ENCODE measurements at regions not wholly inside any gene's neighbourhood (a gene's known extent, or its start where the extent isn't known, plus 50 kb on each side); places are given as distances from the start of the nearest gene placed in this dataset.

DNA sequence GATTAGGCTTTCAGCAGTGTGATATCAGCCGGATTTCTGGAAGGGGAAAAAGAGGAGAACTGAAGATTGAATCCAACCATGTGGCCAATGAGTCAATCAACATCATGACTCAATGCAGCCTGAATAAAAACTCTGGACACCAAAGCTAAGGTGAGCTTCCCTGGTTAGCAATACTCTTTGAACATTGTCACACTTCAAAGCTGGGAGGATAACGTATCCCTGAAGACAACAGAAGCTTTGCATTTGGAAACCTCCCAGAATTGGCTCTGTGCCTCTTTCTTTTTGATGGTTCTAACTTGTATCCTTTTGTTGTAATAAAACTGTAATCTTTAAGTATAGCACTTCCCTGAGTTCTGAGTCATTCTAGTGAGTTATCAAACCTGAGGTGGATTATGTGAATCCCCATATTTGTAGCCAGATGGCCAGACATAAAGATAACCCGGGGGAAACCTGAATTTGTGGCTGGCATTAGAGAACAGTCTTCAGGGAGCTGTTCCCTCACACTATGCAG lies 284.4 kb downstream of the IPMK start:
- Histone ChIP-seq H3K27ac (ENCODE audit: low read depth, low read length) (no peak overlapping the region), H3K4me1 (ENCODE audit: control insufficient read depth, insufficient read depth, low read length, unreplicated experiment) (peaks cover 9% of the 10 kb centered on the region), H3K4me3 (ENCODE audit: low read depth, low read length) (no peak overlapping the region), H3K27me3 (ENCODE audit: insufficient read depth, low read length) (no peaks in the 10 kb centered on the region), H3K79me2 (ENCODE audit: control insufficient read depth, insufficient read depth, low read length, unreplicated experiment) (no peaks in the 10 kb centered on the region), H2AFZ (ENCODE audit: low read length, unreplicated experiment) (no peak overlapping the region), H3K36me3 (ENCODE audit: insufficient read depth, low read length) (no peaks in the 10 kb centered on the region)

DNA sequence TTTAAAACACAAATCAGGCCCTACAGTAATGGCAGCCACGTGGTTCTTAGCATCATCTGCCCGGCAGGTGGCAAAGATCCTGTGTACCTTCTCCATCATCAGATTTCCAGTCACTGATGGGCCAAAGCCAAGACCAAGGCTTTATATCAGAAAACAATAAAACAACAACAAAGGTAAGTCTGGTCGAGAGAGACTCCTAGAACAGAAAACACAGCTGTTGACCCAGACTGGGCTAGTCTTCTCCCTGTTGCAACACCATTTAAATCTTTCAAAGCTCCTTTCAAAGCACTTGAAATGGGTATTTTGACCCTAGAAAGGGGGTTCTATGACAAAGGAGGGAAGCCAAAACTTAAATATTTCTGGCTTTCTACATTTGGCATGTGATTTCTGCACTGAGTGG lies 285.6 kb downstream of the IPMK start:
- Histone ChIP-seq H3K79me2 (ENCODE audit: control insufficient read depth, insufficient read depth, low read length, unreplicated experiment) (no peaks in the 10 kb centered on the region), H3K27me3 (ENCODE audit: insufficient read depth, low read length) (no peaks in the 10 kb centered on the region), H3K4me1 (ENCODE audit: control insufficient read depth, insufficient read depth, low read length, unreplicated experiment) (peaks cover 9% of the 10 kb centered on the region), H3K27ac (ENCODE audit: low read depth, low read length) (no peak overlapping the region), H2AFZ (ENCODE audit: low read length, unreplicated experiment) (no peak overlapping the region), H3K4me3 (ENCODE audit: low read depth, low read length) (no peak overlapping the region), H3K36me3 (ENCODE audit: insufficient read depth, low read length) (no peaks in the 10 kb centered on the region)

DNA sequence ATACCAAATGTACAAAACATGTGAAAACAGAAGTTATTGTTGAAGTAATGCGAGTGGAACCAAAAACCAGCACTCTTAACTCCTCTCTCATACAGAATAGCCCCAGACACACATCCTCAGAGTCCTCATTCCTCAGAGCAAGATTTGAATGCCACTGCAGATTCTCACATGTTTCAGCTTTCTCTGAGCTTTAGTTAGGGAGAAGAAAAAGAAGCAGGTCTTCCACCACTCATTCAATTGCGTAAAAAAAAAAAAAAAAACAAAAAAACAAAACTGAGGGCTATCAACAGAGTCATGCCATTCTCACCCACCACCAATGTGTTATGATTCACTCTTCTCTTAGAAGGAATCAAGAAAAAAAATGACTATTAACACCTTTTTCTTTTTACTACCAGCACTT lies 287.7 kb downstream of the IPMK start:
- H3K27ac ChIP-seq (ENCODE audit: low read depth, low read length): no peak overlapping the region
- no peaks in the 10 kb centered on the region; the same call in 1 of the 2 replicates for H3K36me3 ChIP-seq (ENCODE audit: insufficient read depth, low read length)
- no peak overlapping the region for H3K4me3 ChIP-seq (ENCODE audit: low read depth, low read length)
- no peaks in the 10 kb centered on the region for H3K79me2 ChIP-seq (ENCODE audit: control insufficient read depth, insufficient read depth, low read length, unreplicated experiment)
- H3K27me3 ChIP-seq (ENCODE audit: insufficient read depth, low read length): no peaks in the 10 kb centered on the region
- H2AFZ ChIP-seq (ENCODE audit: low read length, unreplicated experiment): no peak overlapping the region
- H3K4me1 ChIP-seq (ENCODE audit: control insufficient read depth, insufficient read depth, low read length, unreplicated experiment): peaks cover 9% of the 10 kb centered on the region

DNA sequence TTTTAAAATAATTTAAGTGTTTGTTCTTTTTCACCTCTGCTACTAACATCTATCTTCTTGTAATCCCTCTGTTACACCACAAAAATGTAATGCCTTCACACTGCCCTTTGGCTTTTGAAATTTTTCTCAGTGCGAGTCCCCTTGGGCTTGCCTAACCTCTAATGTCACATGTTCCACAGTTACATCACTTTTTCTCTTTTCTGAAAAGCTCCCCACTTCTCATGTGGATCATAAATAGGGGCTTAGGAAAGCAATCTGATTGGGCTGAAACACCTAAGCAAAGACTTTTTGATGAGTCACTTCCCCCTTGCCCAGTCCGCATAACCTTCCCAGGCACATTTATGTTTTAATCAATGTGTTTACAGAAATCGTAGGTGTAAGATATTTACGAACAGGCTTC lies 288.2 kb downstream of the IPMK start:
- H3K36me3 ChIP-seq (ENCODE audit: insufficient read depth, low read length): no peaks in the 10 kb centered on the region; the same call in 1 of the 2 replicates
- no peak overlapping the region for H3K27ac ChIP-seq (ENCODE audit: low read depth, low read length)
- H3K79me2 ChIP-seq (ENCODE audit: control insufficient read depth, insufficient read depth, low read length, unreplicated experiment): no peaks in the 10 kb centered on the region
- no peaks in the 10 kb centered on the region for H3K27me3 ChIP-seq (ENCODE audit: insufficient read depth, low read length)
- no peak overlapping the region for H2AFZ ChIP-seq (ENCODE audit: low read length, unreplicated experiment)
- peaks cover 9% of the 10 kb centered on the region for H3K4me1 ChIP-seq (ENCODE audit: control insufficient read depth, insufficient read depth, low read length, unreplicated experiment)
- no peak overlapping the region for H3K4me3 ChIP-seq (ENCODE audit: low read depth, low read length)

DNA sequence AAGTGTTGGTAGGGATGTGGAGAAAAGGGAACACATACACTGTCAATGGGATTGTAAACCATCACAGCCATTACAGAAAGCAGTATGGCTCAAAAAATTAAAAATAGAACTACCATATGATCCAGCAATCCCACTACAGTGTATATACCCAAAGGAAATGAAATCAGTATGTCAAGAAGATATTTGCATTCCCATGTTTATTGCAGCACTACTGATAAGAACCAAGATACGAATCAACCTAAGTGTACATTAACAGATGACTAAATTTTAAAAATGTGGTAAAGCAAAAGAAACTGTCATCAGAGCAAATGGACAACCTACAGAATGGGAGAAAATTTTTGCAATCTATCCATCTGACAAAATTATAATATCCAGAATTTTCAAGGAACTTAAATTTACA lies 290.4 kb downstream of the IPMK start:
- H3K27ac ChIP-seq (ENCODE audit: low read depth, low read length): no peak overlapping the region
- no peak overlapping the region for H3K4me3 ChIP-seq (ENCODE audit: low read depth, low read length)
- peaks cover 17% of the 10 kb centered on the region for H3K4me1 ChIP-seq (ENCODE audit: control insufficient read depth, insufficient read depth, low read length, unreplicated experiment)
- H3K79me2 ChIP-seq (ENCODE audit: control insufficient read depth, insufficient read depth, low read length, unreplicated experiment): no peaks in the 10 kb centered on the region
- H3K27me3 ChIP-seq (ENCODE audit: insufficient read depth, low read length): no peaks in the 10 kb centered on the region
- H3K36me3 ChIP-seq (ENCODE audit: insufficient read depth, low read length): no peaks in the 10 kb centered on the region; the same call in 1 of the 2 replicates
- no peak overlapping the region for H2AFZ ChIP-seq (ENCODE audit: low read length, unreplicated experiment)

DNA sequence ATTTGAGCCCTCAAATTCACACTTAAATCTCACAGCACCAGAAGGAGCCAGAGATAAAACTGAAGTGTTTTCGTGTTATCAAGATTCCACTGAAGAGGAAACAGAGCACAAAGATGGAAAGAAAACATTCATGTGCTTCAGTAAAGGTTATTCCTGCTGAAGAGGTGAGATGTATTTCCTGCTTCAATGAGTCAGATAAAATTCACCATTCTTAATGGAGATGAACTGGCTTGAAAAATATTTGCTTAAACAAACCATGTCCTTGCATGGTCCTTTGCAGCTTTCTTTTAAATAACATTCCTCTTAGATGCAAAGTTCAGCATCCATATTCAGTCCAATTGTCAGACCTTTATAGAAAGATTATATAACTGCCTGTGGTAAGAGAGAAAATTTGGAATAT lies 294.2 kb downstream of the IPMK start:
- Histone ChIP-seq H3K4me1 (ENCODE audit: control insufficient read depth, insufficient read depth, low read length, unreplicated experiment) (peaks cover 13% of the 10 kb centered on the region), H3K79me2 (ENCODE audit: control insufficient read depth, insufficient read depth, low read length, unreplicated experiment) (no peaks in the 10 kb centered on the region), H2AFZ (ENCODE audit: low read length, unreplicated experiment) (peak overlapping the region; percentile 44), H3K27ac (ENCODE audit: low read depth, low read length) (peak overlapping the region; percentile 30; the same call in 1 of the 2 replicates), H3K36me3 (ENCODE audit: insufficient read depth, low read length) (no peaks in the 10 kb centered on the region; the same call in 1 of the 2 replicates), H3K4me3 (ENCODE audit: low read depth, low read length) (no peak overlapping the region), H3K27me3 (ENCODE audit: insufficient read depth, low read length) (no peaks in the 10 kb centered on the region)

DNA sequence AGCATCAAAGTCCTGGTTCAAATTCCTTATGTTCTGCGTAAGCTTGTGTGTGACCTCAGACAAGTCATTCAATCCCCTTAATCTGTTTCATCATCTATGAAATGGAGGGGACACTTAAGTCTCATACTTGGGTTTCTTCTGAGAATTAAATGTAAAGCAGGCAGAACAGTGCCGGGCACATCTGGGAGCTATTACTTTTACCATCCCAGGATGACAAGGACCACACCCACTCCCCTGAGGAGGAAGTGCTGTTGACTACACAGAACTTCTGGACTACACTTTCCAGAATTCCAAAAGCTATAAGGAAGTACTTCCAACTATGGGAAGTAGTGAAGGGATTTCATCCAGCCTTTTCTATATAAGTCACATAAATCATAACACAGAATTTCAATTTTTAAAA lies 294.9 kb downstream of the IPMK start:
- H3K4me1 ChIP-seq (ENCODE audit: control insufficient read depth, insufficient read depth, low read length, unreplicated experiment): peaks cover 13% of the 10 kb centered on the region
- H2AFZ ChIP-seq (ENCODE audit: low read length, unreplicated experiment): peak overlapping the region; percentile 44
- no peak overlapping the region for H3K4me3 ChIP-seq (ENCODE audit: low read depth, low read length)
- no peaks in the 10 kb centered on the region for H3K79me2 ChIP-seq (ENCODE audit: control insufficient read depth, insufficient read depth, low read length, unreplicated experiment)
- H3K36me3 ChIP-seq (ENCODE audit: insufficient read depth, low read length): no peaks in the 10 kb centered on the region; the same call in 1 of the 2 replicates
- no peaks in the 10 kb centered on the region for H3K27me3 ChIP-seq (ENCODE audit: insufficient read depth, low read length)
- H3K27ac ChIP-seq (ENCODE audit: low read depth, low read length): peak overlapping the region; percentile 30; the same call in 1 of the 2 replicates

DNA sequence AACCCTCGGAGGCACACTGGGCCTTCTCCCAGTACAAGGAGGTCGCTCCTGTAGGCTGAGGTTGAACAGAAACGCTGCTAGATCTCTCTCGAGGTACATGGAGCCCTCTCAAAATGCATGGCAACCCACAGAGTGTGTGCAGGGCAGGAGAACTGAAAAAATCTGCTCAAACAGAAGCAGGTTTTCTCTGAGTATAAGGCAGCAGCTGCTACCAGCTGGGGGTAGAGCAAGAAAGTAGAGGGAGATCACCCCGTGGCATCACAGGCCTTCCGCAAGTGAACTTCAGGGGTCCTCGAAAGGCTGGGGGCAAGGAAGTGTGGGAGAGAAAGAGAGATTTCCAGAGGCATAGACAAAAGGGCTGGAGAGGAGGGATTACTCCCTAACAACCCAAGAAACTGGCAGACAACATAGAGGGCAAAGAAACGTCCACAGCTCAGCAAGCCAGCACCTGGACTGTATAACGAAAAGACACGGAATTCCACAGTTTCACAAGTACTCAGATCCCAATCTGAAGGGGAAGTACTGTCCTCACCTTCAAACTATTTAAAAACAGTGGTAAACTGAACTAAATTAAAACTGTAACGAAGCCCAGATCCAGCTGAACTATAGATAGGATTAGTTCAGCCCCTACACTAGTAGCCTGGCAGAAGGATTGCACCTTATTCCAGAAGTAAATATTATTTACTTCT lies 299.2 kb downstream of the IPMK start:
- Histone ChIP-seq H3K79me2 (ENCODE audit: control insufficient read depth, insufficient read depth, low read length, unreplicated experiment) (no peaks in the 10 kb centered on the region), H3K4me3 (ENCODE audit: low read depth, low read length) (no peak overlapping the region), H3K36me3 (ENCODE audit: insufficient read depth, low read length) (no peaks in the 10 kb centered on the region), H3K27ac (ENCODE audit: low read depth, low read length) (no peak overlapping the region), H2AFZ (ENCODE audit: low read length, unreplicated experiment) (no peak overlapping the region), H3K27me3 (ENCODE audit: insufficient read depth, low read length) (no peaks in the 10 kb centered on the region), H3K4me1 (ENCODE audit: control insufficient read depth, insufficient read depth, low read length, unreplicated experiment) (peaks cover 18% of the 10 kb centered on the region)

DNA sequence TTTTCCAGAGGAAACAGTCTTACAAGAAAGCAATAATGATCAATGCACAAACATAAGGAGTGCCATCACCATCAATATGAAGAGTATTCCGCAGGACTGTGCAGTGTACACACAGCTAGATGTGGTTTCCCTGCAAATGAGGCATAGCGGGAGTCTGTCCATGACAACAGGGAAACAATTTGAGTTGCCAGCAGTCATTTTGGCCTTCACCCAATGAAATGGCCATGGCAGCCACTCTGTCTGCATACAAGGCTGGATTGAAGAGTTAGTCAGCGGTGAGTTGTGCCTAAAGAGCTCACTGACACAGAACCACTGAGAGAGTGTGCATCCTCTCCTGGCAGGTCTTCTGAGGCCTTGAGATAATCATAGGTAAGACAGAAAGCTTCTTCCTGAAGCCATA lies 303.3 kb downstream of the IPMK start:
- H3K27me3 ChIP-seq (ENCODE audit: insufficient read depth, low read length): no peaks in the 10 kb centered on the region
- no peaks in the 10 kb centered on the region for H3K79me2 ChIP-seq (ENCODE audit: control insufficient read depth, insufficient read depth, low read length, unreplicated experiment)
- peak overlapping the region; percentile 45 for H2AFZ ChIP-seq (ENCODE audit: low read length, unreplicated experiment)
- H3K27ac ChIP-seq (ENCODE audit: low read depth, low read length): peak overlapping the region; percentile 16; the same call in 1 of the 2 replicates
- peaks cover 8% of the 10 kb centered on the region for H3K4me1 ChIP-seq (ENCODE audit: control insufficient read depth, insufficient read depth, low read length, unreplicated experiment)
- H3K36me3 ChIP-seq (ENCODE audit: insufficient read depth, low read length): no peaks in the 10 kb centered on the region
- H3K4me3 ChIP-seq (ENCODE audit: low read depth, low read length): no peak overlapping the region

DNA sequence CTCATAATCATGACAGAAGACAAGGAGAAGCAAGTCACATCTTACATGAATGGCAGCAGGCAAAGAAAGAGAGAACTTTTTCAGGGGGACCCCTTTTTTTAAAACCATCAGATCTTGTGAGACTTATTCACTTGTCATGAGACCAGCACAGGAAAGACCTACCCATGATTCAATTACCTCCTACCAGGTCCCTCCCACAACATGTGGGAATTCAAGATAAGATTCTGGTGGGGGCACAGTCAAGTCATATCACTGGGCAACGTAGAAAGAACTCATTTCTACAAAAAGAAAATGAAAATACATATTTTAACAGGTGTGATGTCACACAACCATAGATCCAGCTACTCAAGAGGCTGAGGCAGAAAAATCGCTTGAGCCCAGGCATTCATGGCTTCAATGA lies 304.1 kb downstream of the IPMK start:
- no peaks in the 10 kb centered on the region for H3K79me2 ChIP-seq (ENCODE audit: control insufficient read depth, insufficient read depth, low read length, unreplicated experiment)
- no peak overlapping the region for H2AFZ ChIP-seq (ENCODE audit: low read length, unreplicated experiment)
- no peak overlapping the region for H3K27ac ChIP-seq (ENCODE audit: low read depth, low read length)
- H3K4me3 ChIP-seq (ENCODE audit: low read depth, low read length): no peak overlapping the region
- no peaks in the 10 kb centered on the region for H3K27me3 ChIP-seq (ENCODE audit: insufficient read depth, low read length)
- H3K4me1 ChIP-seq (ENCODE audit: control insufficient read depth, insufficient read depth, low read length, unreplicated experiment): peaks cover 8% of the 10 kb centered on the region
- no peaks in the 10 kb centered on the region for H3K36me3 ChIP-seq (ENCODE audit: insufficient read depth, low read length)

DNA sequence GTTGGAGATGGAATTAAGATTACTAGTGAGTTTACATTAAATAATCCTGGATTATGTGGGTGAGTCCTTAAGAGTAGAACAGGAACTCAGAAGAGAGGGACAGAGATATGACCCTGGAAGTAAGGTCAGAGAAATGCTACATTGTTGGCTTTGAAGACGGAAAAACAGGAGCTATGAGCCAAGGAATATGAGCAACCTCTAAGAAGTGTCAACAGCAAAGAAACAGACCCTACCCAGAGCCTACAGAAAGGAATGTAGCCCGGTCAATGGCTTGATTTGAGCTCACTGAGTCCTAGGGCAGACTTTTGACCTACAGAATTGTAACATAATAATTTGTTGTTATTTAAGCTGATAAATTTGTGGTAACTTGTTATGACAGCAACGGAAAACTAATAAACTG lies 304.9 kb downstream of the IPMK start:
- H3K27ac ChIP-seq (ENCODE audit: low read depth, low read length): no peak overlapping the region

More for the DNA sequence above, 304.9 kb downstream of the IPMK start:
- no peaks in the 10 kb centered on the region for H3K36me3 ChIP-seq (ENCODE audit: insufficient read depth, low read length)
- no peaks in the 10 kb centered on the region for H3K79me2 ChIP-seq (ENCODE audit: control insufficient read depth, insufficient read depth, low read length, unreplicated experiment)
- H3K4me3 ChIP-seq (ENCODE audit: low read depth, low read length): no peak overlapping the region
- H3K27me3 ChIP-seq (ENCODE audit: insufficient read depth, low read length): no peaks in the 10 kb centered on the region
- H3K4me1 ChIP-seq (ENCODE audit: control insufficient read depth, insufficient read depth, low read length, unreplicated experiment): peaks cover 8% of the 10 kb centered on the region
- no peak overlapping the region for H2AFZ ChIP-seq (ENCODE audit: low read length, unreplicated experiment)

Measured in ACC112 (cell line).